H9 (cell line): ENCODE measurements at regions not wholly inside any gene's neighbourhood (a gene's known extent, or its start where the extent isn't known, plus 50 kb on each side); places are given as distances from the start of the nearest gene placed in this dataset.

Experiments
- DNase-seq: peaks from one replicate; pipeline ENCODE4 v3.0.0-alpha.2; 2017
- H2AFZ ChIP-seq: one replicate; pipeline ENCODE4 v1.6.1; 2013; ENCODE audit warnings: mild to moderate bottlenecking, low read length, control low read depth, moderate library complexity
- H2AK5ac ChIP-seq: 2 replicates; pipeline ENCODE4 v1.6.1; 2013; ENCODE audit warnings: low read length, control low read depth, mixed read lengths; ENCODE audit not compliant: insufficient read length
- H2BK120ac ChIP-seq: one replicate; pipeline ENCODE4 v1.6.1; 2013; ENCODE audit warnings: low read depth, mild to moderate bottlenecking, low read length, control low read depth, inconsistent platforms; ENCODE audit not compliant: poor library complexity, severe bottlenecking
- H2BK12ac ChIP-seq: 2 replicates; pipeline ENCODE4 v1.6.1; 2013; ENCODE audit warnings: low read length, control low read depth, mixed read lengths, low read depth; ENCODE audit not compliant: insufficient read length
- H2BK15ac ChIP-seq: 2 replicates; pipeline ENCODE4 v1.6.1; 2013; ENCODE audit warnings: low read depth, low read length, control low read depth
- H2BK20ac ChIP-seq: one replicate; pipeline ENCODE4 v1.6.1; 2013; ENCODE audit warnings: low read depth, mild to moderate bottlenecking, low read length, control low read depth, inconsistent platforms; ENCODE audit not compliant: poor library complexity, severe bottlenecking
- H2BK5ac ChIP-seq: 2 replicates; pipeline ENCODE4 v1.6.1; 2013; ENCODE audit warnings: low read length, control low read depth, mixed read lengths; ENCODE audit not compliant: insufficient read length
- H3K14ac ChIP-seq: 2 replicates; pipeline ENCODE4 v1.6.1; 2013; ENCODE audit warnings: low read length, control low read depth; ENCODE audit not compliant: insufficient read depth
- H3K18ac ChIP-seq: 2 replicates; pipeline ENCODE4 v1.6.1; 2013; ENCODE audit warnings: low read depth, mild to moderate bottlenecking, mixed read lengths, low read length, control low read depth; ENCODE audit not compliant: insufficient read length
- H3K23ac ChIP-seq: 2 replicates; pipeline ENCODE4 v1.6.1; 2013; ENCODE audit warnings: low read length, control low read depth, mixed read lengths, low read depth; ENCODE audit not compliant: insufficient read length
- H3K23me2 ChIP-seq: 2 replicates; pipeline ENCODE4 v1.6.1; 2013; ENCODE audit warnings: low read depth, mild to moderate bottlenecking, mixed read lengths, low read length, control low read depth; ENCODE audit not compliant: insufficient read length, poor library complexity, severe bottlenecking
- H3K27ac ChIP-seq: 2 replicates; pipeline ENCODE4 v1.5.1; 2013; ENCODE audit warnings: low read length, control low read depth, mixed read lengths, low read depth; ENCODE audit not compliant: insufficient read length
- H3K27me3 ChIP-seq: 2 replicates; pipeline ENCODE4 v1.6.1; 2013; ENCODE audit warnings: low read length, control low read depth, inconsistent platforms; ENCODE audit not compliant: insufficient read depth
- H3K4ac ChIP-seq: 2 replicates; pipeline ENCODE4 v1.6.1; 2013; ENCODE audit warnings: low read depth, mild to moderate bottlenecking, control low read depth, inconsistent platforms, low read length, moderate library complexity
- H3K4me1 ChIP-seq: 2 replicates; pipeline ENCODE4 v1.6.1; 2013; ENCODE audit warnings: low read length, control low read depth, inconsistent platforms; ENCODE audit not compliant: insufficient read depth
- H3K4me2 ChIP-seq: 2 replicates; pipeline ENCODE4 v1.6.1; 2013; ENCODE audit warnings: low read length, control low read depth, mixed read lengths; ENCODE audit not compliant: insufficient read length, insufficient read depth
- H3K56ac ChIP-seq: 2 replicates; pipeline ENCODE4 v1.6.1; 2013; ENCODE audit warnings: low read depth, mild to moderate bottlenecking, mixed read lengths, low read length, control low read depth; ENCODE audit not compliant: insufficient read length
- H3K79me1 ChIP-seq: 2 replicates; pipeline ENCODE4 v1.6.1; 2013; ENCODE audit warnings: low read depth, mild to moderate bottlenecking, moderate library complexity, low read length, control low read depth, inconsistent platforms; ENCODE audit not compliant: insufficient read depth, poor library complexity, severe bottlenecking
- H3K79me2 ChIP-seq: 2 replicates; pipeline ENCODE4 v1.6.1; 2013; ENCODE audit warnings: low read length, control low read depth, inconsistent platforms; ENCODE audit not compliant: insufficient read depth
- H3K9ac ChIP-seq: 2 replicates; pipeline ENCODE4 v1.6.1; 2013; ENCODE audit warnings: low read length, control low read depth, mixed read lengths; ENCODE audit not compliant: insufficient read length; ENCODE audit errors: extremely low read depth
- H3K9me3 ChIP-seq: one replicate; pipeline ENCODE4 v1.6.1; 2013; ENCODE audit warnings: low read depth, low read length, inconsistent platforms; ENCODE audit not compliant: control insufficient read depth
- H3T11ph ChIP-seq: one replicate; pipeline ENCODE4 v1.6.1; 2013; ENCODE audit warnings: mild to moderate bottlenecking, low read length, control low read depth, inconsistent platforms
- H4K20me1 ChIP-seq: one replicate; pipeline ENCODE4 v1.6.1; 2013; ENCODE audit not compliant: control insufficient read depth, insufficient read length, insufficient read depth
- H4K5ac ChIP-seq: 2 replicates; pipeline ENCODE4 v1.6.1; 2013; ENCODE audit warnings: low read depth, mild to moderate bottlenecking, mixed read lengths, low read length, control low read depth; ENCODE audit not compliant: insufficient read length
- H4K8ac ChIP-seq: replicated peaks from 2 replicates; pipeline ENCODE4 v1.6.1; 2013; ENCODE audit warnings: low read length, control low read depth, mixed read lengths, low read depth; ENCODE audit not compliant: insufficient read length
- H4K91ac ChIP-seq: 2 replicates; pipeline ENCODE4 v1.6.1; 2013; ENCODE audit warnings: low read depth, mild to moderate bottlenecking, moderate library complexity, mixed read lengths, low read length, control low read depth; ENCODE audit not compliant: insufficient read length
- H3K27ac Mint-ChIP-seq, 3 experiments: 2 replicates in 2 of 3; 3 replicates in 1 of 3; pipeline ENCODE4 v1.8.0; 2020 to 2021; ENCODE audit warnings: mixed read lengths in 3 of 3, mild to moderate bottlenecking in 1 of 3, moderate library complexity in 1 of 3
- H3K27me3 Mint-ChIP-seq: 2 replicates; pipeline ENCODE4 v1.8.0; 2021; ENCODE audit warnings: low read depth, mild to moderate bottlenecking, moderate library complexity, mixed read lengths
- H3K36me3 Mint-ChIP-seq, 3 experiments: 2 replicates in 2 of 3; 3 replicates in 1 of 3; pipeline ENCODE4 v1.8.0; 2020 to 2021; ENCODE audit warnings: low read depth in 3 of 3, mixed read lengths in 3 of 3; ENCODE audit not compliant: insufficient read depth in 1 of 3
- H3K4me1 Mint-ChIP-seq, 2 experiments: 2 replicates each; pipeline ENCODE4 v1.8.0; 2020; ENCODE audit warnings: mixed read lengths in 2 of 2
- H3K4me3 Mint-ChIP-seq, 2 experiments: 2 replicates in 1 of 2; 3 replicates in 1 of 2; pipeline ENCODE4 v1.8.0; 2020 to 2021; ENCODE audit warnings: mild to moderate bottlenecking in 2 of 2, mixed read lengths in 2 of 2, moderate library complexity in 1 of 2
- H3K9me3 Mint-ChIP-seq, 2 experiments: 2 replicates in 1 of 2; 3 replicates in 1 of 2; pipeline ENCODE4 v1.8.0; 2020; ENCODE audit warnings: mild to moderate bottlenecking in 2 of 2, mixed read lengths in 2 of 2, moderate library complexity in 1 of 2
- WGBS: extraction: QIAGEN DNeasy Blood & Tissue Kit; methylation state at CpG from one replicate; pipeline ENCODE4 v1.1.7; 2013; ENCODE audit warnings: missing lambda C conversion rate, low lambda C conversion rate, mixed read lengths; ENCODE audit not compliant: insufficient read length; ENCODE audit errors: extremely low coverage; 5-methylcytosine and 5-hydroxymethylcytosine counted together
- TF ChIP-seq, protein P1 (sequence below): fragments of 200-600 bp; sonication (generic); conservative IDR thresholded peaks from 3 replicates; pipeline ENCODE4 v1.8.0; 2021; ENCODE audit warnings: antibody characterized with exemption, mild to moderate bottlenecking

DNA sequence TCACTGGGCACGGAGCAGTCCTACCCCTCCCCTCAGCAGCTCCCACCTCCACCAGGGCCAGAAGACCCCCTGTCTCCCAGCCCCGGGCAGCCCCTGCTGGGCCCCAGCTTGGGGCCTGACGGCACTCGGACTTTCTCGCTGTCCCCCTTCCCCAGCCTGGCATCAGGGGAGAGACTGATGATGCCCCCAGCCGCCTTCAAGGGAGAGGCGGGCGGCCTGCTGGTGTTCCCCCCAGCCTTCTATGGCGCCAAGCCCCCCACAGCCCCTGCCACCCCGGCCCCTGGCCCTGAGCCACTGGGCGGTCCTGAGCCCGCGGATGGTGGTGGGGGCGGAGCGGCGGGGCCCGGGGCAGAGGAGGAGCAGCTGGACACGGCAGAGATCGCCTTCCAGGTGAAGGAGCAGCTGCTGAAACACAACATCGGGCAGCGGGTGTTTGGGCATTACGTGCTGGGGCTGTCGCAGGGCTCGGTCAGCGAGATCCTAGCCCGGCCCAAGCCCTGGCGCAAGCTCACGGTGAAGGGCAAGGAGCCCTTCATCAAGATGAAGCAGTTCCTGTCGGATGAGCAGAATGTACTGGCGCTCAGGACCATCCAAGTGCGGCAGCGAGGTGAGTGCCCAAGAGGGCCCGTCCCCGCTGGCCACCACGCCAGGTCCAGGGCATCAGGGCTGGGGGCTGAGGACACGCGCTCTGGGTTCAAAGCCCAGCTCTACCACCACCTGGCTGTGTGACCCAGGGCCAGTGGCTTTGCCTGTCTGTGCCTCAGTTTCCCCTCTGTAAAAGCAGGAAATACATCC lies 58.6 kb downstream of the PHETA1 start:
- Histone ChIP-seq H2BK15ac (no peak overlapping the region), H3K27ac (no peak overlapping the region), H2BK20ac (no peak overlapping the region), H3K9ac (no peak overlapping the region), H3K14ac (no peak overlapping the region), H3K56ac (no peak overlapping the region), H3T11ph (no peak overlapping the region), H3K18ac (no peak overlapping the region), H3K9me3 (peaks cover 7% of the 10 kb centered on the region), H2BK12ac (no peak overlapping the region), H4K5ac (no peak overlapping the region), H4K20me1 (no peaks in the 10 kb centered on the region), H3K27me3 (no peaks in the 10 kb centered on the region), H3K79me1 (no peaks in the 10 kb centered on the region), H3K4me2 (no peak overlapping the region), H4K91ac (no peak overlapping the region), H2AFZ (no peak overlapping the region), H3K23me2 (no peaks in the 10 kb centered on the region), H2BK5ac (no peak overlapping the region), H3K23ac (no peak overlapping the region), H2AK5ac (no peak overlapping the region), H4K8ac (no peak overlapping the region), H3K4me1 (no peaks in the 10 kb centered on the region), H2BK120ac (no peak overlapping the region), H3K79me2 (no peaks in the 10 kb centered on the region), H3K4ac (no peak overlapping the region)
- no peak overlapping the region for H3K4me3 Mint-ChIP-seq
- H3K9me3 Mint-ChIP-seq: peaks cover 6% of the 10 kb centered on the region in 2 experiments
- H3K36me3 Mint-ChIP-seq: peaks cover 14 to 28% (median 15%) of the 10 kb centered on the region in 3 experiments
- H3K4me1 Mint-ChIP-seq: peaks cover 5 to 12% of the 10 kb centered on the region in 2 experiments
- no CpG with 5 or more reads among the region's 37 CpGs for WGBS
- H3K27ac Mint-ChIP-seq: no peak overlapping the region
- no peak for DNase-seq
- TF ChIP-seq, protein P1, sequence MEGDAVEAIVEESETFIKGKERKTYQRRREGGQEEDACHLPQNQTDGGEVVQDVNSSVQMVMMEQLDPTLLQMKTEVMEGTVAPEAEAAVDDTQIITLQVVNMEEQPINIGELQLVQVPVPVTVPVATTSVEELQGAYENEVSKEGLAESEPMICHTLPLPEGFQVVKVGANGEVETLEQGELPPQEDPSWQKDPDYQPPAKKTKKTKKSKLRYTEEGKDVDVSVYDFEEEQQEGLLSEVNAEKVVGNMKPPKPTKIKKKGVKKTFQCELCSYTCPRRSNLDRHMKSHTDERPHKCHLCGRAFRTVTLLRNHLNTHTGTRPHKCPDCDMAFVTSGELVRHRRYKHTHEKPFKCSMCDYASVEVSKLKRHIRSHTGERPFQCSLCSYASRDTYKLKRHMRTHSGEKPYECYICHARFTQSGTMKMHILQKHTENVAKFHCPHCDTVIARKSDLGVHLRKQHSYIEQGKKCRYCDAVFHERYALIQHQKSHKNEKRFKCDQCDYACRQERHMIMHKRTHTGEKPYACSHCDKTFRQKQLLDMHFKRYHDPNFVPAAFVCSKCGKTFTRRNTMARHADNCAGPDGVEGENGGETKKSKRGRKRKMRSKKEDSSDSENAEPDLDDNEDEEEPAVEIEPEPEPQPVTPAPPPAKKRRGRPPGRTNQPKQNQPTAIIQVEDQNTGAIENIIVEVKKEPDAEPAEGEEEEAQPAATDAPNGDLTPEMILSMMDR: no peak
- no peaks in the 10 kb centered on the region; the same call in none of the 2 replicates for H3K27me3 Mint-ChIP-seq
